RWPE2 (cell line): ENCODE measurements at regions not wholly inside any gene's neighbourhood (a gene's known extent, or its start where the extent isn't known, plus 50 kb on each side); places are given as distances from the start of the nearest gene placed in this dataset.
A peak's percentile ranks its signal among the peaks of the same experiment; 100 is the strongest.
"Not testable (repeated sequence)": the region's sequence is repeated elsewhere in the genome, so short reads cannot be mapped to it uniquely, and the experiment has no call there.

ENCODE experiments used
- ATAC-seq: fragments of 200-7000 bp; cut with Tn5 transposase; 3 replicates; pipeline ENCODE4 v1.9.1; 2021; ENCODE audit warnings: low read depth
- DNase-seq: peaks from one replicate; pipeline ENCODE4 v3.0.0-alpha.2; 2020; ENCODE audit warnings: low spot score
- H3K27ac ChIP-seq: fragments of 450-650 bp; 2 replicates; pipeline ENCODE4 v1.5.1; 2017; ENCODE audit warnings: mild to moderate bottlenecking; ENCODE audit not compliant: poor library complexity, severe bottlenecking
- H3K27me3 ChIP-seq: fragments of 250-450 bp; sonication (Bioruptor Pico); 2 replicates; pipeline ENCODE4 v1.5.1; 2021; ENCODE audit warnings: mild to moderate bottlenecking, moderate library complexity; ENCODE audit not compliant: insufficient read depth, poor library complexity, severe bottlenecking
- H3K36me3 ChIP-seq: fragments of 250-450 bp; sonication (Bioruptor Pico); 2 replicates; pipeline ENCODE4 v1.5.1; 2020; ENCODE audit warnings: low read depth, mild to moderate bottlenecking, moderate library complexity
- H3K4me1 ChIP-seq: fragments of 250-450 bp; sonication (Bioruptor Pico); 2 replicates; pipeline ENCODE4 v1.5.1; 2021; ENCODE audit warnings: mild to moderate bottlenecking, moderate library complexity; ENCODE audit not compliant: insufficient read depth, poor library complexity, severe bottlenecking
- H3K4me3 ChIP-seq: fragments of 250-450 bp; sonication (Bioruptor Pico); 2 replicates; pipeline ENCODE4 v1.5.1; 2021; ENCODE audit warnings: mild to moderate bottlenecking, moderate library complexity; ENCODE audit not compliant: severe bottlenecking
- H3K9me3 ChIP-seq: fragments of 250-450 bp; sonication (Bioruptor Pico); 2 replicates; pipeline ENCODE4 v1.5.1; 2021; ENCODE audit warnings: mild to moderate bottlenecking, moderate library complexity; ENCODE audit not compliant: severe bottlenecking
- TF ChIP-seq, protein P1 (sequence below): fragments of 450-650 bp; IDR thresholded peaks from one replicate; pipeline ENCODE4 v1.5.1; 2017; ENCODE audit warnings: mild to moderate bottlenecking, moderate library complexity; ENCODE audit not compliant: poor library complexity, severe bottlenecking

DNA sequence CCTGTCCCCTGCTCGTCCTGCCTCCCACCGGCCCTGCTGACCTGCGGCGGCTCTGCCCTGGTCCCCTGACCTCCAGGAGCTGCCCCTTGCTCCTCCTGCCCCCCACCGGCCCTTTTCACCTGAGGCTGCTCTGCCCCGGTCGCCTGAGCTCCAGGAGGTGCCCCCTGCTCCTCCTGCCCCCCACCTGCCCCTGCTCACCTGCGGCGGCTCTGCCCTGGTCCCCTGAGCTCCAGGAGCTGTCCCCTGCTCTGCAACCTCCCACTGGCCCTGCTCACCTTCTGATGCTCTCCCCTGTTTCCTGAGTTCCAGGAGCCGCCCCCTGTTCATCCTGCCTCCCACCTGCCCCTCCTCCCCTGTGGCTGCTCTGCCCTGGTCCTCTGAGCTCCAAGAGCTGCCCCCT is 101.3 kb downstream of the TMEM121 start:
- peak; percentile 56 for DNase-seq
- no peaks in the 10 kb centered on the region for H3K9me3 ChIP-seq
- no peaks in the 10 kb centered on the region for H3K27me3 ChIP-seq
- no peak overlapping the region for H3K4me3 ChIP-seq
- TF ChIP-seq, protein P1, sequence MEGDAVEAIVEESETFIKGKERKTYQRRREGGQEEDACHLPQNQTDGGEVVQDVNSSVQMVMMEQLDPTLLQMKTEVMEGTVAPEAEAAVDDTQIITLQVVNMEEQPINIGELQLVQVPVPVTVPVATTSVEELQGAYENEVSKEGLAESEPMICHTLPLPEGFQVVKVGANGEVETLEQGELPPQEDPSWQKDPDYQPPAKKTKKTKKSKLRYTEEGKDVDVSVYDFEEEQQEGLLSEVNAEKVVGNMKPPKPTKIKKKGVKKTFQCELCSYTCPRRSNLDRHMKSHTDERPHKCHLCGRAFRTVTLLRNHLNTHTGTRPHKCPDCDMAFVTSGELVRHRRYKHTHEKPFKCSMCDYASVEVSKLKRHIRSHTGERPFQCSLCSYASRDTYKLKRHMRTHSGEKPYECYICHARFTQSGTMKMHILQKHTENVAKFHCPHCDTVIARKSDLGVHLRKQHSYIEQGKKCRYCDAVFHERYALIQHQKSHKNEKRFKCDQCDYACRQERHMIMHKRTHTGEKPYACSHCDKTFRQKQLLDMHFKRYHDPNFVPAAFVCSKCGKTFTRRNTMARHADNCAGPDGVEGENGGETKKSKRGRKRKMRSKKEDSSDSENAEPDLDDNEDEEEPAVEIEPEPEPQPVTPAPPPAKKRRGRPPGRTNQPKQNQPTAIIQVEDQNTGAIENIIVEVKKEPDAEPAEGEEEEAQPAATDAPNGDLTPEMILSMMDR, result no peak
- no peak for ATAC-seq
- H3K27ac ChIP-seq, result no peak overlapping the region
- H3K4me1 ChIP-seq, result no peaks in the 10 kb centered on the region
- no peaks in the 10 kb centered on the region for H3K36me3 ChIP-seq

DNA sequence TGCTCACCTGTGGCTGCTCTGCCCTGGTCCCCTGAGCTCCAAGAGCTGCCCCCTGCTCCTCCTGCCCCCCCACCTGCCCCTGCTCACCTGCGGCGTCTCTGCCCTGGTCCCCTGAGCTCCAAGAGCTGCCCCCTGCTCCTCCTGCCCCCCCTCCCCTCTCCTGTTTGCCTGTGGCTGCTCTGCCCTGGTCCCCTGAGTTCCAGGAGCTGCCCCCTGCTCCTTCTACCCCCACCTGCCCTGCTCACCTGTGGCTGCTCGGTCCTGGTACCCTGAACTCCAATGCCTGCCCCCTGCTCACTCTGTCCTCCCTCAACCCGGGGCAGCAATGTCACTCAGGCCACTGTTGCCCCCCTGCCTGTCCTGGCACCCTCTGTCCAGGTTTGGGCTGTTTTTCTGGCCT is 101.7 kb downstream of the TMEM121 start:
- DNase-seq, result peak; percentile 68

DNA sequence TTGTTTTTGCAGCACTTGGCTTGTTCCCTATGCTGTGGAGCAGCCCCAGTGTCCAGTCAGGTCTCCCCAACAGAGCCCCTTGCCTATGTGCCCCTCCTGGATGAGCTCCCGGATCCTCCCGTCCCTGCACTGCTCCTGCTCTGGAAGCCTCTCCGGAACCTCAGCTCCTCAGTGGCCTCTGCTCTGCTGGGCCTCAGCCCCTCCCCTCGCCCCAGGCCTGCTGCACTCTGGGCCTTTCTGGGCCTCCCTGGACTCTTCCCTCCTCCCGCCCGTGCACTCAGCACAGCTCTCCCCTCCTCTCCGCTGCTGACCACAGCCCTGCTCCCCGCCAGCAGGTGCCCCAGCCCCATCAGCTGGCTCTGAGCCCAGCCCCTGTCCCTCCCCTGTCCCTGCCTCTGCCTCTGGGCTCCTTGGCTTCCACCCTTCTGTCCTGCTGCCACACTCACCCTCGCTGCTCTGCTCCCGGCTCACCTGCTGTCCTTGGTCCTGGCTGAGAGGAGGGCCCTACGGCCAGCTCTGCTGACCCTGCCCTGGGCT is 102.2 kb downstream of the TMEM121 start:
- H3K9me3 ChIP-seq, H3K4me3 ChIP-seq, H3K4me1 ChIP-seq, H3K27ac ChIP-seq, H3K27me3 ChIP-seq, H3K36me3 ChIP-seq: not testable (repeated sequence)
- DNase-seq (peak; percentile 61), ATAC-seq (peak; percentile 37; the same call in 1 of the 3 replicates)

More for the DNA sequence above, 101.7 kb downstream of the TMEM121 start:
- H3K27me3 ChIP-seq, ATAC-seq, H3K27ac ChIP-seq, H3K4me1 ChIP-seq, H3K9me3 ChIP-seq, H3K36me3 ChIP-seq, H3K4me3 ChIP-seq: not testable (repeated sequence)

DNA sequence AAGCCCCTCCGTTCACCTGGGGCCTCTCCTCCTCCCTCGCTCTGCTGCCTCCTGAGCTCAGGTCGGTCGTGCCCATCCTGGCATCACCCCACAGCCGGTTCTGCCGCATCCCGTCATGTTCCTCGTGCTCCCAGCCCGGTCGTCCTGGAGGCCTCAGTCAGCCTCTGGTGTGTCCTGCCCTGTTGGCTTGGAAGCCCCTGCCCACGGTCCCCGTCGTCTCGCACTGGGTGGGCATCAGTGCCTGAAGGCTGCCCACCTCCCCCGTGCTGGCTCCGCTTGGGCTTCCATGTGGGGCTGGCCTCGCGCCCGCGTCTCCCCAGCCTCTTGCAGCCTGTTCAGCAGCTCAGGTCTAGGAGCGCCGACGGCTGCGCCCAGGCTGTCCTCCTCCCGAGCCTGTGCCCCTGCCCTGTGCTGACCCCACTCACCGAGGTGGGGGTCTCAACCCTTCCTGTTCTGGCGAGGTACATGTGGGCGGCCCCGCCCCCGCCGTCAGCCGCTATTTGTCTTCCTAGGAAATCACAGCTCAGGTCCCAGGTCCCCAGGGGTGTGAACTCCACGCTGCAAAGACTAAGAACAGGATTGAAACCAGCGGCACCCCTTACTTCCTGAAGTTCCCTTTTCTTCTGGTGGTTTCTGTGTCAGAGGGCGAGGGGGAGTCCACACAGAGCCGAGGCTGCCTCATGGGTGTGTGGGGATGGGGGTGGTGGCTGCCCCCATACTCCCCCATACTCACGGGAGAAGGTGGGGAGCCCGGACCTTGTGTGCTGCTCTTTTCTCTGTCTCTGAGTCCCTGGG is 102.9 kb downstream of the TMEM121 start:
- H3K27ac ChIP-seq, ATAC-seq, H3K9me3 ChIP-seq, H3K4me3 ChIP-seq, H3K27me3 ChIP-seq, H3K4me1 ChIP-seq, H3K36me3 ChIP-seq: not testable (repeated sequence)
- peak; percentile 52 for DNase-seq

- no peaks in the 10 kb centered on the region for H3K36me3 ChIP-seq
- DNase-seq, result no peak
- no peaks in the 10 kb centered on the region for H3K4me1 ChIP-seq
- H3K9me3 ChIP-seq, result no peaks in the 10 kb centered on the region
- TF ChIP-seq, protein P1, result no peak
- H3K27ac ChIP-seq, result no peak overlapping the region
- ATAC-seq, result no peak
- no peak overlapping the region for H3K4me3 ChIP-seq
- H3K27me3 ChIP-seq, result no peaks in the 10 kb centered on the region
These were observed 103.5 kb downstream of the TMEM121 start for GRCh38 chr14:105629886-105630215.

DNA sequence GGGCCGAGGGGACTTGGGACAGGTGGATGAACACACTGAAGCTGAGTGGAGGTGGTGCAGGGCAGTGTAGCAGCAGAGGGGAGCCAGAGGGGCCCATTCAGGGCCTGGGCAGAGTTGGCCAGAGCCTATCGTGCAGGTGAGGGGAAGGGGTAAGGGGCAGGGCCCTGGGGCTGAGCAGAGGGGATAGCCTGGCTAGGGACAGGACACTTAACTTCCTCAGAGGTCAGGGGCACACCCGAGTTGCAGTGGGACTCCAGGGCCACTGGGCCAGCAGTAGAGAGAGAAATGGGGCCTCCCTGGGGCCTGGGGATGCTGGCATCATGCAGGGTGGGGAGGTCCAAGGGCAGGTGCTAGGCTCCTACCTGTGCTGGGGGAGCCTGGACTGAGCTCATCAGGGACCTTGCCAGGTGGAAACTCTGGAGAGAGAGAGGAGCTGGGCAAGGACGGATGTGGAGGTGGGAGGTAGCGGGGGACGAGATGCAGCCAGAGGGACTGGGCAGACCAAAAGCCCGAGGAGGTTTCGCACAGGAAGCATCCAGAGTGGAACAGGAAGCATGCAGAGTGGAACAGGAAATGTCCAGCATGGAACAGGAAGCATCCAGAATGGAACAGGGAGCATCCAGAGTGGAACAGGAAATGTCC is 104.0 kb downstream of the TMEM121 start:
- H3K9me3 ChIP-seq, result not testable (repeated sequence)

GRCh38 chr14:105630935-105631779 is 104.8 kb downstream of the TMEM121 start:
- DNase-seq, result peak; percentile 55
- ATAC-seq, H3K27ac ChIP-seq, H3K4me1 ChIP-seq, H3K4me3 ChIP-seq, H3K36me3 ChIP-seq, H3K27me3 ChIP-seq, H3K9me3 ChIP-seq: not testable (repeated sequence)

More for the DNA sequence above, 104.0 kb downstream of the TMEM121 start:
- not testable (repeated sequence) for H3K36me3 ChIP-seq, H3K4me1 ChIP-seq, H3K4me3 ChIP-seq, H3K27ac ChIP-seq, ATAC-seq, H3K27me3 ChIP-seq
- peak; percentile 38 for DNase-seq
